ENCODE measurements at regions not wholly inside any gene's neighbourhood (a gene's known extent, or its start where the extent isn't known, plus 50 kb on each side); places are given as distances from the start of the nearest gene placed in this dataset.
"Not testable (repeated sequence)": the region's sequence is repeated elsewhere in the genome, so short reads cannot be mapped to it uniquely, and the experiment has no call there.

GRCh38 chr9:38131729-38132128 is 62.7 kb upstream of the SHB start:
- no peak overlapping the region for H3K27ac Mint-ChIP-seq
- CTCF ChIA-PET: no interaction called here
- intact Hi-C loops (cut with micrococcal nuclease): no loop called here

GRCh38 chr9:38130724-38131123 is 61.7 kb upstream of the SHB start:
- H3K4me3 Mint-ChIP-seq: no peak overlapping the region
- DNase-seq: no peak
- no peak overlapping the region for H3K27ac Mint-ChIP-seq
- H3K4me1 Mint-ChIP-seq (ENCODE audit: low read depth): no peaks in the 10 kb centered on the region
- CTCF ChIA-PET: no interaction called here
- no peaks in the 10 kb centered on the region for H3K9me3 Mint-ChIP-seq
- H3K27me3 Mint-ChIP-seq (ENCODE audit: low read depth): peaks cover 8% of the 10 kb centered on the region
- H3K36me3 Mint-ChIP-seq (ENCODE audit: low read depth): no peaks in the 10 kb centered on the region
- intact Hi-C loops (cut with micrococcal nuclease): no loop called here

More at GRCh38 chr9:38131729-38132128, 62.7 kb upstream of the SHB start:
- Mint-ChIP-seq H3K36me3 (ENCODE audit: low read depth) (no peaks in the 10 kb centered on the region), H3K9me3 (no peaks in the 10 kb centered on the region), H3K27me3 (ENCODE audit: low read depth) (peaks cover 3% of the 10 kb centered on the region), H3K4me3 (no peak overlapping the region), H3K4me1 (ENCODE audit: low read depth) (no peaks in the 10 kb centered on the region)
- DNase-seq: no peak

GRCh38 chr9:38129366-38129765 is 60.3 kb upstream of the SHB start:
- Mint-ChIP-seq H3K27ac (no peak overlapping the region), H3K36me3 (ENCODE audit: low read depth) (no peaks in the 10 kb centered on the region), H3K4me1 (ENCODE audit: low read depth) (no peaks in the 10 kb centered on the region), H3K9me3 (no peaks in the 10 kb centered on the region), H3K4me3 (no peak overlapping the region), H3K27me3 (ENCODE audit: low read depth) (peaks cover 11% of the 10 kb centered on the region)
- CTCF ChIA-PET: interaction anchor here (1.1 kb wide), 1 partner anchor 41 kb away, joined by 4 read pairs; no protein-coding TSS in a partner anchor
- intact Hi-C loops (cut with micrococcal nuclease): no loop called here
- no peak for DNase-seq

GRCh38 chr9:38128752-38129270 is 59.8 kb upstream of the SHB start:
- Mint-ChIP-seq H3K36me3 (ENCODE audit: low read depth) (no peaks in the 10 kb centered on the region), H3K27me3 (ENCODE audit: low read depth) (peaks cover 11% of the 10 kb centered on the region), H3K9me3 (no peaks in the 10 kb centered on the region), H3K4me1 (ENCODE audit: low read depth) (no peaks in the 10 kb centered on the region), H3K27ac (no peak overlapping the region), H3K4me3 (no peak overlapping the region)
- intact Hi-C loops (cut with micrococcal nuclease): no loop called here
- CTCF ChIA-PET: interaction anchor here (1.1 kb wide), 1 partner anchor 41 kb away, joined by 4 read pairs; no protein-coding TSS in a partner anchor
- DNase-seq: no peak

GRCh38 chr9:38127271-38127839 is 58.3 kb upstream of the SHB start:
- intact Hi-C loops (cut with micrococcal nuclease): no loop called here
- Mint-ChIP-seq H3K36me3 (ENCODE audit: low read depth) (no peaks in the 10 kb centered on the region), H3K4me3 (no peak overlapping the region), H3K27me3 (ENCODE audit: low read depth) (peaks cover 11% of the 10 kb centered on the region), H3K4me1 (ENCODE audit: low read depth) (no peaks in the 10 kb centered on the region), H3K27ac (no peak overlapping the region), H3K9me3 (no peaks in the 10 kb centered on the region)
- CTCF ChIA-PET: interaction anchor here (0.9 to 1.2 kb wide), 2 partner anchors 34 to 40 kb away, joined by 3 read pairs; no protein-coding TSS in a partner anchor
- no peak for DNase-seq

- peaks cover 11% of the 10 kb centered on the region for H3K27me3 Mint-ChIP-seq (ENCODE audit: low read depth)
- intact Hi-C loops (cut with micrococcal nuclease): no loop called here
- no peak for DNase-seq
- no peak overlapping the region for H3K4me3 Mint-ChIP-seq
- CTCF ChIA-PET: interaction anchor here (1.2 kb wide), 1 partner anchor 39 kb away, joined by 3 read pairs; no protein-coding TSS in a partner anchor
- no peaks in the 10 kb centered on the region for H3K9me3 Mint-ChIP-seq
- H3K27ac Mint-ChIP-seq: no peak overlapping the region
- no peaks in the 10 kb centered on the region for H3K36me3 Mint-ChIP-seq (ENCODE audit: low read depth)
- H3K4me1 Mint-ChIP-seq (ENCODE audit: low read depth): no peaks in the 10 kb centered on the region
Measured at GRCh38 chr9:38126730-38127129, 57.7 kb upstream of the SHB start.

- Mint-ChIP-seq H3K4me3 (no peak overlapping the region), H3K36me3 (ENCODE audit: low read depth) (no peaks in the 10 kb centered on the region), H3K27me3 (ENCODE audit: low read depth) (peaks cover 11% of the 10 kb centered on the region), H3K27ac (no peak overlapping the region), H3K4me1 (ENCODE audit: low read depth) (no peaks in the 10 kb centered on the region), H3K9me3 (no peaks in the 10 kb centered on the region)
- CTCF ChIA-PET: no interaction called here
- intact Hi-C loops (cut with micrococcal nuclease): no loop called here
- no peak for DNase-seq
Measured at GRCh38 chr9:38125889-38126288, 56.9 kb upstream of the SHB start.

- H3K36me3 Mint-ChIP-seq (ENCODE audit: low read depth); intact Hi-C loops (cut with micrococcal nuclease); DNase-seq; CTCF ChIA-PET; H3K9me3 Mint-ChIP-seq; H3K4me1 Mint-ChIP-seq (ENCODE audit: low read depth); H3K4me3 Mint-ChIP-seq; H3K27ac Mint-ChIP-seq: not testable (repeated sequence)
- peaks cover 11% of the 10 kb centered on the region for H3K27me3 Mint-ChIP-seq (ENCODE audit: low read depth)
Measured at GRCh38 chr9:38123359-38123758, 54.3 kb upstream of the SHB start.

- Mint-ChIP-seq H3K4me3 (no peak overlapping the region), H3K36me3 (ENCODE audit: low read depth) (no peaks in the 10 kb centered on the region), H3K27me3 (ENCODE audit: low read depth) (peaks cover 4% of the 10 kb centered on the region), H3K4me1 (ENCODE audit: low read depth) (no peaks in the 10 kb centered on the region), H3K9me3 (no peaks in the 10 kb centered on the region), H3K27ac (no peak overlapping the region)
- CTCF ChIA-PET: interaction anchor here (0.7 to 0.8 kb wide), 2 partner anchors 16 to 32 kb away, joined by 3 read pairs; no protein-coding TSS in a partner anchor
- intact Hi-C loops (cut with micrococcal nuclease): no loop called here
- DNase-seq: no peak
Measured at GRCh38 chr9:38120961-38121360, 51.9 kb upstream of the SHB start.

GRCh38 chr9:38119560-38120236 is 50.7 kb upstream of the SHB start:
- no peak for DNase-seq
- intact Hi-C loops (cut with micrococcal nuclease): no loop called here
- no peak overlapping the region for H3K27ac Mint-ChIP-seq
- no peaks in the 10 kb centered on the region for H3K36me3 Mint-ChIP-seq (ENCODE audit: low read depth)
- H3K4me1 Mint-ChIP-seq (ENCODE audit: low read depth): no peaks in the 10 kb centered on the region
- H3K9me3 Mint-ChIP-seq: no peaks in the 10 kb centered on the region
- peaks cover 2% of the 10 kb centered on the region for H3K27me3 Mint-ChIP-seq (ENCODE audit: low read depth)
- H3K4me3 Mint-ChIP-seq: no peak overlapping the region
- CTCF ChIA-PET: no interaction called here

- Mint-ChIP-seq H3K9me3 (no peaks in the 10 kb centered on the region), H3K4me1 (ENCODE audit: low read depth) (no peaks in the 10 kb centered on the region), H3K27me3 (ENCODE audit: low read depth) (peaks cover 2% of the 10 kb centered on the region), H3K36me3 (ENCODE audit: low read depth) (no peaks in the 10 kb centered on the region), H3K4me3 (no peak overlapping the region), H3K27ac (no peak overlapping the region)
- DNase-seq: no peak
- intact Hi-C loops (cut with micrococcal nuclease): no loop called here
- CTCF ChIA-PET: no interaction called here
Measured at GRCh38 chr9:38118862-38119438, 49.9 kb upstream of the SHB start.
